VCaP (cell line): ENCODE measurements at regions not wholly inside any gene's neighbourhood (a gene's known extent, or its start where the extent isn't known, plus 50 kb on each side); places are given as distances from the start of the nearest gene placed in this dataset.

Experiments
- H3K27ac ChIP-seq: fragments of 450-650 bp; 2 replicates; pipeline ENCODE4 v1.5.1; 2017
- CTCF ChIP-seq: fragments of 450-650 bp; conservative IDR thresholded peaks from 2 replicates; pipeline ENCODE4 v1.5.1; 2017; ENCODE audit warnings: mild to moderate bottlenecking, moderate library complexity

- no peak for TF ChIP-seq CTCF
- peak overlapping the region; percentile 17; the same call in 1 of the 2 replicates for H3K27ac ChIP-seq
These were observed 96.4 kb upstream of the CACNA1E start for GRCh38 chr1:181386951-181387350.

- no peak for TF ChIP-seq CTCF
- H3K27ac ChIP-seq: no peak overlapping the region
These were observed 95.6 kb upstream of the CACNA1E start for GRCh38 chr1:181387702-181388101.

GRCh38 chr1:181390410-181391077 lies 92.8 kb upstream of the CACNA1E start:
- peak overlapping the region; percentile 66 for H3K27ac ChIP-seq
- TF ChIP-seq CTCF: no peak

- no peak for TF ChIP-seq CTCF
- peak overlapping the region; percentile 66 for H3K27ac ChIP-seq
These were observed 91.9 kb upstream of the CACNA1E start for GRCh38 chr1:181391301-181391900.

- H3K27ac ChIP-seq: no peak overlapping the region
- TF ChIP-seq CTCF: no peak
These were observed 91.2 kb upstream of the CACNA1E start for GRCh38 chr1:181392133-181392532.

DNA sequence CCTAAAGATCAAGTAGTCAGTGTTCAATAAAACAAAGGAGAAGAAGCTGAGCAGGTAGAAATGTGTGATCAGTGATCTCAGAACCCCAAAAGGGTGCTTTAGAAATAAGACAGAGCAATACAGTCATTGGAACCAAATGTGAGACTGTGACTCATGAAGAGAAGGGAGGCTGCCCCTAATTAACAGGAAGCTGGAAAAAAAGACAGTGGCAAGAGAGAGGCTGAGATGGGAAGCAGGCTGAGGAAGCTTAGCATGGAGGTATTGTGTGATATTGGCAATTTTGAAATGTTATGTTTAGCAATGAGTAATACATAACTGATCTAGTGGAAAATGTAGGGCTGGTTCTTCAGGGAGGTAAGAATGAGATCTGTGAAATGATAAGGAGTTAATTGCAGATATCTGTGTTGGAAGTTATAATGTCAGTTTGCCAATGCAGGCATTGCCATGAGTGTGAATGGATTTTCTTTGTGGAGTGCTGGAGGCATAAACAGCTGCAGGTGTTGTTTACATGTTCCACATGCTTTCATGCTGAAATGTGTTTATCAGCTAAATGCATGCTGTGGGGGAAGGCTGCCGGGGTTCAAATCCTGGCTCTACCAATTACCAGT lies 90.6 kb upstream of the CACNA1E start:
- no peak overlapping the region for H3K27ac ChIP-seq
- no peak for TF ChIP-seq CTCF

- TF ChIP-seq CTCF: no peak
- H3K27ac ChIP-seq: no peak overlapping the region
These were observed 88.6 kb upstream of the CACNA1E start for GRCh38 chr1:181394766-181395165.
